Left ventricle myocardium inferior (tissue), 1 donor: ENCODE measurements at regions not wholly inside any gene's neighbourhood (a gene's known extent, or its start where the extent isn't known, plus 50 kb on each side); places are given as distances from the start of the nearest gene placed in this dataset.

Experiments used
- DNase-seq: peaks from one replicate; pipeline ENCODE4 v3.0.0-alpha.2; 2020
- H3K27ac ChIP-seq: fragments of 200-600 bp; replicated peaks from 2 replicates; pipeline ENCODE4 v1.8.0; 2021
- H3K27me3 ChIP-seq: fragments of 200-600 bp; 2 replicates; pipeline ENCODE4 v1.8.0; 2021; ENCODE audit warnings: low read depth
- H3K36me3 ChIP-seq: fragments of 200-600 bp; 2 replicates; pipeline ENCODE4 v1.8.0; 2021
- H3K4me1 ChIP-seq: fragments of 200-600 bp; 2 replicates; pipeline ENCODE4 v1.8.0; 2021
- H3K4me3 ChIP-seq: fragments of 200-600 bp; 2 replicates; pipeline ENCODE4 v1.8.0; 2021; ENCODE audit warnings: mild to moderate bottlenecking, moderate library complexity
- H3K9me3 ChIP-seq: fragments of 200-600 bp; replicated peaks from 2 replicates; pipeline ENCODE4 v1.8.0; 2021
- intact Hi-C: fragments of 100-400 bp; cut with micrococcal nuclease; formaldehyde crosslinking; loops from one replicate; pipeline ENCODE4 v1.11.0; 2022
- TF ChIP-seq, protein P1 (sequence below): fragments of 200-600 bp; IDR thresholded peaks from 2 replicates; pipeline ENCODE4 v1.8.0; 2021; ENCODE audit warnings: antibody characterized with exemption, mild to moderate bottlenecking, borderline replicate concordance
- donor health status: DM: no; HTN: yes; CAD: no; lungs with severe emphysema.

DNA sequence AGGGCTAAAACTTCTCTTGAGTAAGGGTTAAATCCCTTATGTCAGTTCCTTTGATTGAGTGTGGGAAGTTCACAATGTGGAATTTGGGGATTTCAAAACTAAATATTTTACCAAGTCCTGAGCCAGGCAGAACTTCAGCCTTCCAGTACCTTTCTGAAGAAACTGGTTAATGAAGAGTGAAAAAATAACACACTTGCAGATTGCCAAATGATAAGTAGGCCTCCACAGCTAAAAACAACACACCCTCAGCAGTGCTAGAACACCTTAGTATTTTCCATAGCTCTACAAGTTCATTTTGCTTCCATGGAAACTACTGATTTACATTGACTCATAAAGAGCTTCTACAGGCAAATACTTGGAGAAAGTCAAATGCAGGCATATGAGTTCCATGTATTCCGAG lies 326.8 kb downstream of the ZNF674 start:
- Histone ChIP-seq H3K27me3 (no peaks in the 10 kb centered on the region), H3K4me3 (no peak overlapping the region), H3K9me3 (no peaks in the 10 kb centered on the region), H3K27ac (no peak overlapping the region), H3K36me3 (no peaks in the 10 kb centered on the region), H3K4me1 (no peaks in the 10 kb centered on the region)
- intact Hi-C loops, result no loop called here
- no peak for DNase-seq
- TF ChIP-seq, protein P1, sequence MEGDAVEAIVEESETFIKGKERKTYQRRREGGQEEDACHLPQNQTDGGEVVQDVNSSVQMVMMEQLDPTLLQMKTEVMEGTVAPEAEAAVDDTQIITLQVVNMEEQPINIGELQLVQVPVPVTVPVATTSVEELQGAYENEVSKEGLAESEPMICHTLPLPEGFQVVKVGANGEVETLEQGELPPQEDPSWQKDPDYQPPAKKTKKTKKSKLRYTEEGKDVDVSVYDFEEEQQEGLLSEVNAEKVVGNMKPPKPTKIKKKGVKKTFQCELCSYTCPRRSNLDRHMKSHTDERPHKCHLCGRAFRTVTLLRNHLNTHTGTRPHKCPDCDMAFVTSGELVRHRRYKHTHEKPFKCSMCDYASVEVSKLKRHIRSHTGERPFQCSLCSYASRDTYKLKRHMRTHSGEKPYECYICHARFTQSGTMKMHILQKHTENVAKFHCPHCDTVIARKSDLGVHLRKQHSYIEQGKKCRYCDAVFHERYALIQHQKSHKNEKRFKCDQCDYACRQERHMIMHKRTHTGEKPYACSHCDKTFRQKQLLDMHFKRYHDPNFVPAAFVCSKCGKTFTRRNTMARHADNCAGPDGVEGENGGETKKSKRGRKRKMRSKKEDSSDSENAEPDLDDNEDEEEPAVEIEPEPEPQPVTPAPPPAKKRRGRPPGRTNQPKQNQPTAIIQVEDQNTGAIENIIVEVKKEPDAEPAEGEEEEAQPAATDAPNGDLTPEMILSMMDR, result no peak

- intact Hi-C loops, result no loop called here
- no peak for DNase-seq
- Histone ChIP-seq H3K4me1 (no peaks in the 10 kb centered on the region), H3K27me3 (no peaks in the 10 kb centered on the region), H3K9me3 (no peaks in the 10 kb centered on the region), H3K4me3 (no peak overlapping the region), H3K27ac (no peak overlapping the region), H3K36me3 (no peaks in the 10 kb centered on the region)
- TF ChIP-seq, protein P1, result no peak
Observed at GRCh38 chrX:46216406-46216805, 328.8 kb downstream of the ZNF674 start.

GRCh38 chrX:46211079-46211478 lies 334.1 kb downstream of the ZNF674 start:
- Histone ChIP-seq H3K9me3 (no peaks in the 10 kb centered on the region), H3K36me3 (no peaks in the 10 kb centered on the region), H3K4me3 (no peak overlapping the region), H3K27me3 (no peaks in the 10 kb centered on the region), H3K4me1 (no peaks in the 10 kb centered on the region), H3K27ac (no peak overlapping the region)
- intact Hi-C loops, result no loop called here
- no peak for DNase-seq
- TF ChIP-seq, protein P1, result no peak

DNA sequence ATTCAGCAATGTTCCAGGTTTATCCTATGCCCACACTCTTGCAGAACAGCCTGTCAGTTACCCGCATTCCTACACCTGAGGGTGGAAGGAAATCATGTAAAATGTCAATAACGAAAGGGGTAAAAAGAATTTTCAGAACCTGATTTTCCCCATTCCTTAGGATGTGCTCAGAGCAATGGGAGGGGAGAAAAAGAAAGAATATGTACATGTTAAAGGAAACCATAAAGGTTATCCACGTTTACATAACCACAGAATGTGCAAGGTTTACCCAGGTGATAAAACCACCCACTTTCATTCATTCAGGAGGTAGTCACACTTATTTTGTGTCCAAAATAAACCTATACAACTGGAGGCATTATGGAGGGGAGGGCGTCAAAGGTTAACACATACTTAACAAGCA lies 335.5 kb downstream of the ZNF674 start:
- no peak for DNase-seq
- no peaks in the 10 kb centered on the region for H3K4me1 ChIP-seq
- no peaks in the 10 kb centered on the region for H3K9me3 ChIP-seq
- TF ChIP-seq, protein P1, result no peak
- H3K27ac ChIP-seq, result no peak overlapping the region
- H3K36me3 ChIP-seq, result no peaks in the 10 kb centered on the region
- H3K4me3 ChIP-seq, result no peak overlapping the region
- intact Hi-C loops, result no loop called here
- no peaks in the 10 kb centered on the region for H3K27me3 ChIP-seq

DNA sequence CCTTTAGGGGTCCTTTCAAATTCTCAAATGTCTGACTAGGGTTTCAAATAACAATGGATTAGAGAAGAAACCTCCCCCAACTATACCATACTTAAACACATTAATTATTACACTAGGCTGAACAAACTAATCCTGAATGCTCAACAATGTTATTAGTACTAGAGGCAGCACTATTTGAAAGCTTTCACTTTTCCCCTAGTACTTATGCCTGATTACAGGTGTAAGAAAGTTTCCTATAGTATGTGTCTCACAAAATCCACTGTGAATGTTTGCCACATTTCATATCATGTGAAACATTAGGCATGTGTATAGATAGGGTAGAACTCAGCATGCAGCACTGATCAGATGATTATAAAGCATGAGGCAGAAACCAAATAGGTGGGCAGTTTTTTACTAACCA lies 336.2 kb downstream of the ZNF674 start:
- Histone ChIP-seq H3K27ac (no peak overlapping the region), H3K27me3 (no peaks in the 10 kb centered on the region), H3K9me3 (no peaks in the 10 kb centered on the region), H3K4me1 (no peaks in the 10 kb centered on the region), H3K4me3 (no peak overlapping the region), H3K36me3 (no peaks in the 10 kb centered on the region)
- TF ChIP-seq, protein P1, result no peak
- intact Hi-C loops, result no loop called here
- DNase-seq, result no peak
